HFFc6 (cell line): ENCODE measurements at regions not wholly inside any gene's neighbourhood (a gene's known extent, or its start where the extent isn't known, plus 50 kb on each side); places are given as distances from the start of the nearest gene placed in this dataset.
"Not testable (repeated sequence)": the region's sequence is repeated elsewhere in the genome, so short reads cannot be mapped to it uniquely, and the experiment has no call there.

Source experiments
- DNase-seq: peaks from one replicate; pipeline ENCODE4 v3.0.0-alpha.2; 2018
- H3K27ac Mint-ChIP-seq: 2 replicates; pipeline ENCODE4 v1.8.0; 2020; ENCODE audit warnings: mild to moderate bottlenecking, mixed read lengths
- H3K27me3 Mint-ChIP-seq: 2 replicates; pipeline ENCODE4 v1.8.0; 2021; ENCODE audit warnings: mild to moderate bottlenecking, moderate library complexity, mixed read lengths; ENCODE audit not compliant: insufficient read depth
- H3K36me3 Mint-ChIP-seq: 2 replicates; pipeline ENCODE4 v1.8.0; 2021; ENCODE audit warnings: low read depth, mixed read lengths
- H3K4me1 Mint-ChIP-seq: 2 replicates; pipeline ENCODE4 v1.8.0; 2020; ENCODE audit warnings: low read depth, mixed read lengths
- H3K4me3 Mint-ChIP-seq: 2 replicates; pipeline ENCODE4 v1.8.0; 2020; ENCODE audit warnings: mild to moderate bottlenecking, moderate library complexity, mixed read lengths
- H3K9me3 Mint-ChIP-seq: 2 replicates; pipeline ENCODE4 v1.8.0; 2020; ENCODE audit warnings: mild to moderate bottlenecking, mixed read lengths
- CTCF ChIP-seq: fragments of 200-600 bp; sonication (generic); IDR thresholded peaks from 2 replicates; pipeline ENCODE4 v1.5.0; 2021; ENCODE audit warnings: antibody characterized with exemption, mild to moderate bottlenecking

- Mint-ChIP-seq H3K9me3 (peaks cover 7% of the 10 kb centered on the region), H3K36me3 (peaks cover 16% of the 10 kb centered on the region), H3K27me3 (peaks cover 3% of the 10 kb centered on the region; the same call in 1 of the 2 replicates), H3K4me1 (peaks cover 74% of the 10 kb centered on the region), H3K27ac (peak overlapping the region; percentile 87), H3K4me3 (peak overlapping the region; percentile 53; the same call in 1 of the 2 replicates)
- no peak for DNase-seq
- TF ChIP-seq CTCF = no peak
Measured at GRCh38 chr13:74251778-74252519, 117.7 kb upstream of the KLF12 start.

GRCh38 chr13:74250738-74251190, 116.6 kb upstream of the KLF12 start:
- H3K36me3 Mint-ChIP-seq = peaks cover 22% of the 10 kb centered on the region
- H3K27me3 Mint-ChIP-seq = peaks cover 3% of the 10 kb centered on the region; the same call in 1 of the 2 replicates
- H3K27ac Mint-ChIP-seq = peak overlapping the region; percentile 87
- H3K4me3 Mint-ChIP-seq = no peak overlapping the region; the same call in 1 of the 2 replicates
- TF ChIP-seq CTCF = no peak
- H3K4me1 Mint-ChIP-seq = peaks cover 82% of the 10 kb centered on the region
- peaks cover 7% of the 10 kb centered on the region for H3K9me3 Mint-ChIP-seq
- peak; percentile 92 for DNase-seq

DNA sequence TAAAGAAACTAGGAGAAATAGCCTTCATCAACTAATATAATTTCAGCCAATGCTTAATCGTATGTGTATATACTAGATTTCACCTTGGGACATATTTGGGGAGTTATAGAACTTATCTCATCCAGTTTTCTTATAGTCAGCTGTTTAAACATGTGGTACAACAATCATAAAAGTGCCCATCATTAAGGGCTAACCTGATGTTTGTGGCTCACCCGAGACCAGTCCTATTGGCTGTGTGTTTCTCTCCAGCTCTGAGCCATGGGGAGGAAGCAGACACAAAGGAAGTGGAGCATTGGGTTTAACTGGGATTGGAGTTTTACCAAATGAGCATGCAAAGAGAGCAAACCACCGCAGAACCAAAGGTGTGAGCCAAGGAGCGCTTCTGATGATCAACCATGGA, 114.3 kb upstream of the KLF12 start:
- Mint-ChIP-seq H3K4me1 (peaks cover 84% of the 10 kb centered on the region), H3K36me3 (peaks cover 27% of the 10 kb centered on the region), H3K9me3 (peaks cover 7% of the 10 kb centered on the region), H3K27me3 (peaks cover 3% of the 10 kb centered on the region; the same call in 1 of the 2 replicates), H3K4me3 (no peak overlapping the region), H3K27ac (no peak overlapping the region)
- TF ChIP-seq CTCF = no peak
- no peak for DNase-seq

DNA sequence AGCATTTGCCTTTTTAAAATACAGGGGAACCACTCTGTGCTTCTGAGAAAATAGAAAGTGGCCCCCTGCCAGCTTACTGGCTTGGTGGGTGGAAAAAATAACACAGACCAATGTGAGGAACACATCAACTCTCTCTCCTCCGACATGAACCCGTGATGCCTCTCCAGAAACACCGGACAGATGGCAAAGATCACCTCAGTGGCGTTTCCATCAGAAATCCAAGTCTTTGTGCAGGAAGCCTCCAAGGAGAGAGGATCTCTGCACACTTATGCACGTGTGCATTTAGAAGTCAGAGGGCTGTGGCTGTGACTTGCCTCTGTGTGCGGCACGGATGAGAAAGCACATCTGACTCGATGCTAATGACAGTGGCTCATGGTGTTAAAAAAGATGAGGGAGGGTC, 112.3 kb upstream of the KLF12 start:
- peaks cover 3% of the 10 kb centered on the region; the same call in 1 of the 2 replicates for H3K27me3 Mint-ChIP-seq
- no peak overlapping the region for H3K27ac Mint-ChIP-seq
- peaks cover 45% of the 10 kb centered on the region for H3K36me3 Mint-ChIP-seq
- H3K9me3 Mint-ChIP-seq = peaks cover 25% of the 10 kb centered on the region
- no peak for TF ChIP-seq CTCF
- peak overlapping the region; percentile 37; the same call in 1 of the 2 replicates for H3K4me3 Mint-ChIP-seq
- peaks cover 82% of the 10 kb centered on the region for H3K4me1 Mint-ChIP-seq
- no peak for DNase-seq

DNA sequence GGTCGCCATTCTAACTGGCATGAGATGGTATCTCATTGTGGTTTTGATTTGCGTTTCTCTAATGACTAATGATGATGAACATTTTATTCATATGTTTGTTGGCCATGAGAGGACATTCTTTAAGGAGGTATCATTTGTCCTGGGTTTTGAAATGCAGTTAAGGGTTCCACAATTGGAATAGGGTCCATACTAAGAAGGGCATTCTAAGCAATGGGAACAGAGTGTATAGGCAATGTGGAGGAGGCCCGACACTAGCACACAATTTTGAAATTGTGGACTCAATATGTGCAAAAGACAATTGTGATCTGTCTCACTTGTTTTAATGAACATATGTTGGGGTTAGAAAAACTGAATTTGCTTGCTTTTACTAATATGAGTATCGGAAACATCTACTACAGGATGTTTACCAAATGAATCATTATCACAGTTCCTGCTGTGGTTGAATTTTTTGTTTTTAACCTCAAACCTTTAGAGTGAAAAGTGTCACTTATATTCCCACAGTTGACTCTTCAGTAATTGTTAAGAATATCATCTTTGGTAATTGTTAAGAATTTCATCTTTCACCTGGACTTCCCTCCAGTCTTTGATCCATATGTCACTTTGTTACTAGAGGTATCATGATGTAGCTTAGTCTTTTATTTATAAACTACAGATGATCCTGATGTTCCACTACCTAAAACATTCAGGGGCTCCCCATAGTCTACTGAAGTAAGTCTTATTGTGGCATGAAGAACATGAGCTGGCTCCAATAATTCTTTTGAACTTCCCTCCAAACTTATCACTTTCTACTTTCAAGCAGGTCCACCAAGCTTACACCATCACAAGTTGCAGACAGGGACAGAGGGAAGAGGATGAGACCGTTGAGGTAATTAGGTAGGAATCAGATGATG, 109.7 kb upstream of the KLF12 start:
- peaks cover 22% of the 10 kb centered on the region for H3K9me3 Mint-ChIP-seq
- TF ChIP-seq CTCF = no peak
- peaks cover 42% of the 10 kb centered on the region for H3K36me3 Mint-ChIP-seq
- H3K4me3 Mint-ChIP-seq = peak overlapping the region; percentile 66
- H3K27me3 Mint-ChIP-seq = peaks cover 3% of the 10 kb centered on the region; the same call in 1 of the 2 replicates
- DNase-seq = peak; percentile 90
- peaks cover 59% of the 10 kb centered on the region for H3K4me1 Mint-ChIP-seq
- peak overlapping the region; percentile 84 for H3K27ac Mint-ChIP-seq

GRCh38 chr13:74241343-74241742, 107.1 kb upstream of the KLF12 start:
- H3K4me1 Mint-ChIP-seq = peaks cover 46% of the 10 kb centered on the region
- H3K9me3 Mint-ChIP-seq = peaks cover 18% of the 10 kb centered on the region
- not testable (repeated sequence) for H3K27ac Mint-ChIP-seq, DNase-seq, H3K27me3 Mint-ChIP-seq, H3K4me3 Mint-ChIP-seq
- peaks cover 23% of the 10 kb centered on the region for H3K36me3 Mint-ChIP-seq
